HG03064 (cell line): ENCODE measurements at regions not wholly inside any gene's neighbourhood (a gene's known extent, or its start where the extent isn't known, plus 50 kb on each side); places are given as distances from the start of the nearest gene placed in this dataset.

ENCODE experiments used
- ATAC-seq: cut with Tn5 transposase; IDR thresholded peaks from one replicate; pipeline ENCODE4 v1.9.1; 2021; ENCODE audit warnings: low read depth; ENCODE audit not compliant: unreplicated experiment

GRCh38 chr7:109256762-109257560, 687.3 kb downstream of the DNAJB9 start:
- no peak for ATAC-seq

GRCh38 chr7:109259151-109259550, 689.5 kb downstream of the DNAJB9 start:
- peak; percentile 72 for ATAC-seq

DNA sequence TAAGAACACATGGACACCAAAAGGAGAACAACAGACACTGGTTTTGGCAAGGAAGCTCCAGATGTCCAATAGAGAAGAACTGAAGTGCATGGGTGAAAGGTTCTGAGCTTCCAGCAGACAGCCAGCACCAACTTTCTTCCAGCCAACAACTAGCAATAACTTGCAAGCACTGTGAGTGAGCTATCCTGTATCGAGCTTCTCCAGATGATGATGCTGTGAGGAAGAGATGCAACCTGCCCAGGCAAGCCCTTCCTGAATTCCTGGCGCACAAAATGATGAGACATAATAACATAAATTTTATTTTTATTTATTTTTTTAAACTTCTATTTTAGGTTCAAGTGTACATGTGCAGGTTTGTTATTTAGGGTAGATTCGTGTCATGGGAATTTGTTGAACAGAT, 692.1 kb downstream of the DNAJB9 start:
- ATAC-seq, result no peak

GRCh38 chr7:109266610-109267009, 696.9 kb downstream of the DNAJB9 start:
- no peak for ATAC-seq

GRCh38 chr7:109276348-109276747, 706.7 kb downstream of the DNAJB9 start:
- no peak for ATAC-seq

DNA sequence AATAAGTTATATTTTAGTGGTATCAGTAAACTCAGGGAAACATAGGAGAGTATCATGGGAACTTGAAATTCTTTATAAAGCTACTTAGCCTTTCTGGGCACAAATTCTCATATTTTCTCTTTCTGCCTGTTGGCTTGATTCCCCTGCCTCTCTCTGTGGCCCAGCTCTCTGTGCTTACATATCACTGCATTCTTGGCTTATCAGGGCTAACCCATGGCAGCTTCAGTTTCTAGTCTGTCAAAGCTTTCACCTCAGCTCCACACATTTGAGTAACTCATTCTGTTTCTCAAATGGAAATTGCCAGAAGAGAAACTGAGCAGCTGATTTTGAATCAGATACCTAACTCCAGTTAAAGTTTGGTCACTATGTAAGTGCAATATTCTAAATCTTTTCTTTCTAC, 713.1 kb downstream of the DNAJB9 start:
- ATAC-seq, result no peak

DNA sequence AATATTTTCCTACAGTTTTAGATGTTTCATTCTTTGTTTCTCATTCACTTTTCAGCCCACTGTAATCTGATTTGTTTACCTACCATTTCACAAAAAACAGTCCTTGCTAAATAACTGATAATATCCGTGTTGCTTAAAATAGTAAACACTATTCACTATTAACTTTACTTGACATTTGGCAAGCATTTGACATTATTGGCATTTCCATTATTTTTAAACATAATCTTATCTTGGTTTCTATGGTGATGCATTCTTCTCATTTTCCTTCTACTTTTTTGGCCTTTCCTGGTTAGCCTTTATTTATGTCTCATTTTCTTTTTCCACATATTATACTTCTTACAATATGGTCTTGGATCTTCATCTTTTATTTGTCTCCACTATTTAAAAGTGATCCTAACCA, 715.3 kb downstream of the DNAJB9 start:
- ATAC-seq, result no peak

DNA sequence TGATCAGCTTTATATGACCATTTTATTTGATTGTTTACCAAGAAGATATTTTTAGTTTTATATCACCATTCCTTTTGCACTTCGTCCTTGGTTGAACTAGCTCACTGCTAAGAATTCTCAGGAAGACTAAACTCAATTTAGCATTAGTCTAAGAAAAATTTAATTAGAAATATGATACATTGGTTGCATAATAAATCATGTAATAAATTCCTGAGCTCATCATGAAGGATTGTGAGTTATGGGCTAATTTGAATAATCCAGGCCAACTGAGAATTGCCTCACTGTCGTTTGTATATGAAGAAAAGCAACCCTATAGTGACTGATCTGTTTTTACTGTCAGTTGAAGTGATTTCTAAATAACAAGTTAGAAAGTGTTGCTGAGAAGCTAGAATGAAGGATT, 725.5 kb downstream of the DNAJB9 start:
- no peak for ATAC-seq

GRCh38 chr7:109308816-109309215, 739.1 kb downstream of the DNAJB9 start:
- ATAC-seq, result no peak

GRCh38 chr7:109309790-109310189, 740.1 kb downstream of the DNAJB9 start:
- ATAC-seq, result no peak

- ATAC-seq, result no peak
These were observed 748.5 kb downstream of the DNAJB9 start for GRCh38 chr7:109318136-109318535.

- ATAC-seq, result no peak
These were observed 753.2 kb downstream of the DNAJB9 start for GRCh38 chr7:109322833-109323232.

- ATAC-seq, result no peak
These were observed 761.7 kb downstream of the DNAJB9 start for GRCh38 chr7:109331423-109331822.

DNA sequence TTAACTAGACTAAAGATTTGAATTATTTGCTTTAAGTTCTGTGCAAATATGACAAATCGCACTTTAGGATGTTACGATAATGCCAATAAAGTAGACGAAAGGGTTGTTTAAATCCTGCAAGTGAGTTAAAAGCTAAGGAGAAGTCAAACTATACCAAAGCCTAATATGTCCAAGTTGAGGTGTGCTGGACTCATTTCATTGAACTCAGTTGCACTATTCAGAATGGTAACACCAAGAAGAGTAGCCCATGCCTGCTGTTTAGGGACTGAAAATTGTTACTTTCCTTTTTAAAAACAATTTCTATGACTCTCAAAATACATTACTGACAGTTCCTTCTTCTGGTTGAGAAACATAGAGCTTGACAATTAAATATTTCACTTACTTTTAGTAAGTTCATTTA, 766.3 kb downstream of the DNAJB9 start:
- no peak for ATAC-seq

DNA sequence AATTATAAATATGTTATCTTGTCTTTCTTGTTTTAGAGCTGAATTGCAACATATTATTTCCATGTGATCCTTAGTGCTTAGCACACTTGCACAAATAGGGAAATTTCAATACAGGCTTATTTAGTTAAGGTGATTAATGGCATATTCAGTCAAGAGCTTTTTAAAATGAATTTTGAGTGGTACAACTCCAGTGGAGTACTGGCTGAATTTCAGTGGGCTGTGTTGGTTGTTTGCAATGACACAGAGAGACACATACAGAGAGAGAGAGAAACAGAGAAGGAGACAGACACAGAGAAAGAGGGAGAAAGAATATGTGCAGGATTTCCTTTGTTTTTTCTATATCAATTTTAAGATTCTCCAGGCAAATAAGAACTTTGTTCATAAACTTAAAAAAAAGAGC, 766.9 kb downstream of the DNAJB9 start:
- ATAC-seq, result no peak

GRCh38 chr7:109343678-109344077, 774.0 kb downstream of the DNAJB9 start:
- ATAC-seq, result no peak

- ATAC-seq, result no peak
These were observed 781.8 kb downstream of the DNAJB9 start for GRCh38 chr7:109351493-109351892.

- no peak for ATAC-seq
These were observed 784.3 kb downstream of the DNAJB9 start for GRCh38 chr7:109354000-109354399.

- no peak for ATAC-seq
These were observed 784.9 kb downstream of the DNAJB9 start for GRCh38 chr7:109354552-109354951.

DNA sequence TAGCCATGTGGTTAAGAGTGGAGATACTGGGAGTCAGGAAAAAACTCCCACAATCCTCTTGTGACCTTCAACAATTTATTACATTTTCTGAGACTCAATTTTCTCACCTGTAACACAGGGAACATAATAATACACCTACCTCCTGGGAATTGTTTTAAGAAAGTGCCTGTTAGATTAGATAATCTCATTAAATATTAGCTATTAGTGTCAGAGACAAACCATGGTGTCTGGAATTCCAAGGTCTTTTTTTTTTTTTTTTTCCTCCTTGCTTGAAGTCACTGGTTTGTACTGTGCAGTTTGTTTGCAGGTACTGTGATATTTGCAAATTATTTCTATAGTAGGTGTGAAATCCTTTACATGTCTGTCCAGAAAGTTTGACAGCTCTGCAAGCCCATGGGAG, 806.1 kb downstream of the DNAJB9 start:
- ATAC-seq, result no peak

DNA sequence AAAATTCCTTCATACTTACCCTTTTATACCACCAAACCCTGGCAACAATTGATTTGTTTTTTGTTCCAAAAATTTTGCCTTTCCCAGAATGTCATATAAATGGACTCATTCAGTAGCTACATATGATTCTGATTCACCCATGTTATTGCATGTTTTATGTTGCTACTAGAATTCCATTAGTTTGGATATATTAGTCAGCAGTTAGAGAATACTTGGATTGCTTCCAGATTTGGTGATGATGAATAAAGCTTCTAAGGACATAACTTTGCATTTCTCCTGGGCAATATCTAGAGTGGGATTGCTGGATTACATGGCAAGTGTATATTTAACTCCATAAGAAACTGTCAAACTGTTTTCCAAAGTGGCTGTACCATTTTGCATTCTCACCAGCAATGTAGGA, 806.9 kb downstream of the DNAJB9 start:
- no peak for ATAC-seq

- ATAC-seq, result no peak
These were observed 807.6 kb downstream of the DNAJB9 start for GRCh38 chr7:109377076-109377884.
